Thyroid gland (tissue), 4 donors: ENCODE measurements at regions not wholly inside any gene's neighbourhood (a gene's known extent, or its start where the extent isn't known, plus 50 kb on each side); places are given as distances from the start of the nearest gene placed in this dataset.

Experiments used
- DNase-seq, 2 donors: peaks; one replicate each; pipeline ENCODE4 v3.0.0-alpha.2; 2019
- H3K27ac ChIP-seq, 3 donors: fragments of 200-600 bp; sonication (generic); 1 replicate in 2 of 3; 2 replicates in 1 of 3; pipeline ENCODE4 v1.5.1; 2016 to 2019; ENCODE audit warnings: mild to moderate bottlenecking in 1 of 3, moderate library complexity in 1 of 3
- H3K27me3 ChIP-seq: fragments of 200-600 bp; sonication (generic); one replicate; pipeline ENCODE4 v1.5.1; 2019
- H3K36me3 ChIP-seq, 2 donors: fragments of 200-600 bp; sonication (generic); one replicate each; pipeline ENCODE4 v1.5.1; 2016 to 2019
- H3K4me1 ChIP-seq, 2 donors: fragments of 200-600 bp; sonication (generic); one replicate each; pipeline ENCODE4 v1.5.1; 2017 to 2019
- H3K4me3 ChIP-seq, 3 donors: fragments of 200-600 bp; sonication (generic); replicated peaks in 1 of 3; 1 replicate in 2 of 3; 2 replicates in 1 of 3; pipeline ENCODE4 v1.5.1; 2016; ENCODE audit warnings: mild to moderate bottlenecking in 1 of 3
- H3K9me3 ChIP-seq: fragments of 200-600 bp; sonication (generic); one replicate; pipeline ENCODE4 v1.5.1; 2017
- POLR2A ChIP-seq, 2 donors: fragments of 450-650 bp; IDR thresholded peaks; one replicate each; pipeline ENCODE4 v1.6.1; 2017; ENCODE audit warnings: antibody characterized with exemption in 2 of 2, mild to moderate bottlenecking in 2 of 2, moderate library complexity in 1 of 2
- WGBS, 2 donors: methylation state at CpG; one replicate each; pipeline ENCODE4 v1.1.5; 2017; 5-methylcytosine and 5-hydroxymethylcytosine counted together
- intact Hi-C: fragments of 100-400 bp; cut with DNase I; formaldehyde crosslinking; loops from one replicate; pipeline ENCODE4 v1.15.1; 2023
- TF ChIP-seq, protein P1 (sequence below), 6 experiments: fragments of 200-600 bp in 3 of 6; fragments of 450-650 bp in 3 of 6; sonication (generic) in 3 of 6; IDR thresholded peaks; one replicate each; pipeline ENCODE4 v1.5.1; 2016 to 2019; ENCODE audit warnings: antibody characterized with exemption in 6 of 6, mild to moderate bottlenecking in 2 of 6, inconsistent platforms in 1 of 6, moderate library complexity in 1 of 6

DNA sequence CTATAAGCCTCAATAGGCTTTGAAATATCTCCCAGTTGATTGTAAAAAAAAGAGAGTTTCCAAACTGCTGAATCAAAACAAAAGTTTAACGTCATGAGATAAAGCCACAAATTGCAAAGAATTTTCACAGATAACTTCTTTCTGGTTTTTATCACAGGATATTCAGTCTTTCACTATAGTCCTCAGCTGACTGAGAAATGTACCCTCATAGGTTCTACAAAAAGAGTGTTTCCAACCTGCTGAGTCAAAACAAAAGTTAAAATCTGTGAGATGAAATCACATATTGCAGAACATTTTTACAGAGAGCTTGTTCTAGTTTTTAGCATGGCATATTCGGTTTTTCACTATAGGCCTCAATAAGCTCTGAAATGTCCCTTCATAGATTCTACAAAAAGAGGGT is 559.2 kb downstream of the KCNJ18 start:
- Histone ChIP-seq H3K9me3 (no peaks in the 10 kb centered on the region), H3K4me1 (no peaks in the 10 kb centered on the region), H3K36me3 (no peaks in the 10 kb centered on the region), H3K27ac (no peak overlapping the region), H3K27me3 (no peaks in the 10 kb centered on the region), H3K4me3 (no peak overlapping the region)
- intact Hi-C loops: no loop called here
- 69 to 77% methylated on average over 2 of the region's 2 CpGs for WGBS, 2 donors
- TF ChIP-seq POLR2A (IDR thresholded peaks at IDR 0.05): no peak
- TF ChIP-seq, protein P1, sequence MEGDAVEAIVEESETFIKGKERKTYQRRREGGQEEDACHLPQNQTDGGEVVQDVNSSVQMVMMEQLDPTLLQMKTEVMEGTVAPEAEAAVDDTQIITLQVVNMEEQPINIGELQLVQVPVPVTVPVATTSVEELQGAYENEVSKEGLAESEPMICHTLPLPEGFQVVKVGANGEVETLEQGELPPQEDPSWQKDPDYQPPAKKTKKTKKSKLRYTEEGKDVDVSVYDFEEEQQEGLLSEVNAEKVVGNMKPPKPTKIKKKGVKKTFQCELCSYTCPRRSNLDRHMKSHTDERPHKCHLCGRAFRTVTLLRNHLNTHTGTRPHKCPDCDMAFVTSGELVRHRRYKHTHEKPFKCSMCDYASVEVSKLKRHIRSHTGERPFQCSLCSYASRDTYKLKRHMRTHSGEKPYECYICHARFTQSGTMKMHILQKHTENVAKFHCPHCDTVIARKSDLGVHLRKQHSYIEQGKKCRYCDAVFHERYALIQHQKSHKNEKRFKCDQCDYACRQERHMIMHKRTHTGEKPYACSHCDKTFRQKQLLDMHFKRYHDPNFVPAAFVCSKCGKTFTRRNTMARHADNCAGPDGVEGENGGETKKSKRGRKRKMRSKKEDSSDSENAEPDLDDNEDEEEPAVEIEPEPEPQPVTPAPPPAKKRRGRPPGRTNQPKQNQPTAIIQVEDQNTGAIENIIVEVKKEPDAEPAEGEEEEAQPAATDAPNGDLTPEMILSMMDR (IDR thresholded peaks at IDR 0.05): no peak
- DNase-seq: no peak

DNA sequence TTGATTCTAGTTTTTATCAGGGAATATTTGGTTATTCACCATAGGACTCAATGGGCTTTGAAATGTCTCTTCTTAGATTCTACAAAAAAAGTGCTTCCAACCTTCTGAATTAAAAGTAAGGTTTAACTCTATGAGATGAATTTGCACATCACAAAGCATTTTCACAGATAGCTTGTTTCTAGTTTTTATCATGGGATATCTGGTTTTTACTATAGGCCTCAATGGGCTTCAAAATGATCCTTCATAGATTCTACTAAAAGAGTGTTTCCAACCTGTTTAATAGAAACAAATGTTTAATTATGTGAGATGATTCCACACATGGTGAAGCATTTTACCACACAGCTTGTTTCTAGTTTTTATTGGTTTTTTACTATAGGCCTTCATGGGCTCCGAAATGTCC is 560.7 kb downstream of the KCNJ18 start:
- Histone ChIP-seq H3K27me3 (no peaks in the 10 kb centered on the region), H3K4me1 (no peaks in the 10 kb centered on the region), H3K36me3 (no peaks in the 10 kb centered on the region), H3K4me3 (no peak overlapping the region), H3K9me3 (no peaks in the 10 kb centered on the region), H3K27ac (no peak overlapping the region)
- TF ChIP-seq, protein P1 (IDR thresholded peaks at IDR 0.05): no peak
- no peak for TF ChIP-seq POLR2A (IDR thresholded peaks at IDR 0.05)
- 72 to 74% methylated on average over 1 of the region's 1 CpG for WGBS, 2 donors
- DNase-seq: no peak
- intact Hi-C loops: no loop called here

DNA sequence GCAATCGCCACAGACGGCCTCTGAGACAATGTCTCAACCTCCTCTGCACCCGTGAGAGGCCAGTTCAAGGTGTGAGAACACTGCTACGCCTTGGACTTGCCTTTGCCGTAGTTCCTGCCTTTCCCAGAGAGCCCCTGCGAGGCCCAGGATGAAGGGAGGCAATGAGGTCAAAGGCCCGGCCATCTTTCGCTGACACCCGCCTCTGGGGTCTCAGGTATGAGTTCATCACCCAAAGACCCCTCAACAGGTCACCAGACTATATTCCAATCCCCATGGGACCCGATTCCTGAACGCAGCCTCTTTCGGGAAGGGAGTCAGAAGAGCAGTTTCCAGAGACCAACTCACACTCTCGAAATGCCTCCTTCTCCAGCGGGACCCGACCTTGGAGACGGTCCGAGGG is 573.5 kb downstream of the KCNJ18 start:
- no peak overlapping the region for H3K27ac ChIP-seq
- no peak overlapping the region for H3K4me3 ChIP-seq
- no peaks in the 10 kb centered on the region for H3K9me3 ChIP-seq
- intact Hi-C loops: no loop called here
- H3K4me1 ChIP-seq: no peaks in the 10 kb centered on the region
- TF ChIP-seq, protein P1 (IDR thresholded peaks at IDR 0.05): no peak
- H3K27me3 ChIP-seq: no peaks in the 10 kb centered on the region
- DNase-seq: no peak
- WGBS, 2 donors: 78 to 79% methylated on average over 15 to 17 of the region's 17 CpGs
- no peaks in the 10 kb centered on the region for H3K36me3 ChIP-seq

GRCh38 chr17:22266231-22266630 is 573.9 kb downstream of the KCNJ18 start:
- intact Hi-C loops: no loop called here
- no peak for DNase-seq
- Histone ChIP-seq H3K27ac (no peak overlapping the region), H3K27me3 (no peaks in the 10 kb centered on the region), H3K9me3 (no peaks in the 10 kb centered on the region), H3K36me3 (no peaks in the 10 kb centered on the region), H3K4me3 (no peak overlapping the region), H3K4me1 (no peaks in the 10 kb centered on the region)
- TF ChIP-seq, protein P1 (IDR thresholded peaks at IDR 0.05): no peak
- TF ChIP-seq POLR2A (IDR thresholded peaks at IDR 0.05): no peak
- WGBS, 2 donors: 60 to 70% methylated on average over 18 of the region's 18 CpGs

DNA sequence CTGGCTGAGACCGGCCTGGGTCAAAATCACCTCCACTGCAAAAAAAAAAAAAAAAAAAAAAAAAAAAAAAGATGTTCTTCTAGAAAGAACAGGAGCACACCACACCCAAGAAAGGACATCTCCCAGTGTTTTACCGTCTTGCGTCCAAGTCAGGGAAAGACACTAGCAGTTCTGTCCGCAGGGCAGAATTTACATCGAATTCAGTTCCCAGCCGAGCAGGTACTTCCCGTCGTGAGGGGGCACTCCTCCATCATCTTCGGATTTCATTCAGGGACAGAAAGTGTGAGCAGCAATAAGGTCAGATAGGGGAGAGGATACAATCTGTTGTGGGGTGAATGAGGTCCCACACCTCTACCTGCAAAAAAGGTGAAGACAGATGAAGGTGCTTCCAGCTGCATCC is 574.7 kb downstream of the KCNJ18 start:
- Histone ChIP-seq H3K9me3 (no peaks in the 10 kb centered on the region), H3K4me3 (no peak overlapping the region), H3K4me1 (no peaks in the 10 kb centered on the region), H3K36me3 (no peaks in the 10 kb centered on the region), H3K27me3 (no peaks in the 10 kb centered on the region), H3K27ac (no peak overlapping the region)
- DNase-seq: no peak
- TF ChIP-seq POLR2A (IDR thresholded peaks at IDR 0.05): no peak
- TF ChIP-seq, protein P1 (IDR thresholded peaks at IDR 0.05): no peak
- WGBS, 2 donors: 87 to 91% methylated on average over 9 of the region's 9 CpGs
- intact Hi-C loops: no loop called here
